Heart left ventricle (tissue), 13 donors: ENCODE measurements at regions not wholly inside any gene's neighbourhood (a gene's known extent, or its start where the extent isn't known, plus 50 kb on each side); places are given as distances from the start of the nearest gene placed in this dataset.

Experiments used
- CTCF ChIP-seq, 12 donors: fragments of 200-600 bp; sonication (generic) in 4 of 12; IDR thresholded peaks; one replicate each; pipeline versions ENCODE4 v1.5.0 to v1.8.0; 2018 to 2022; ENCODE audit warnings: antibody characterized with exemption in 12 of 12, mild to moderate bottlenecking in 5 of 12
- POLR2A ChIP-seq, 2 donors: fragments of 450-650 bp; IDR thresholded peaks; one replicate each; pipeline ENCODE4 v1.6.1; 2017; ENCODE audit warnings: antibody characterized with exemption in 2 of 2, mild to moderate bottlenecking in 2 of 2, moderate library complexity in 2 of 2
- donor health status: ischemic (EF 13 %, LVEDD 7.1; RV severe dilation, severe dysfunction).
- donor health status: DM: no; HTN: yes; CAD: no.
- donor health status: DM: no; HTN: no; CAD: no.
- donor health status: ischemic (EF 25% LVEDD 6.9; RV normal size, moderate dysfunction).
- donor health status: ischemic (EF 25% LVEDD 5.7; RV mildly dilated, moderate dysfunction).
- donor health status: ischemic (EF 35%, LVEDD 5.7; RV mildly dilated, moderate dysfunction).
- donor health status: nonischemic (EF 11% LVEDD 7.7; RV severe dilation, severe dysfunction).
- donor health status: DM: yes; HTN: yes; CAD: no.
- donor health status: PGD.
- donor health status: ischemic (EF 29% LVEDD 5.4; RV normal size, mild dysfunction).
- donor health status: nonischemic (EF 23%, LVEDD 6.1; RV moderate dilation, normal function).

- TF ChIP-seq CTCF (IDR thresholded peaks at IDR 0.05) (no peak), POLR2A (IDR thresholded peaks at IDR 0.05) (no peak)
Measured at GRCh38 chr20:50415021-50415515, 95.1 kb upstream of the PTPN1 start.
